GM12872 (cell line): ENCODE measurements at regions not wholly inside any gene's neighbourhood (a gene's known extent, or its start where the extent isn't known, plus 50 kb on each side); places are given as distances from the start of the nearest gene placed in this dataset.

Experiments
- TF ChIP-seq, protein P1 (sequence below): IDR thresholded peaks from 3 replicates; pipeline ENCODE4 v1.5.1; 2011; ENCODE audit warnings: low read depth, mild to moderate bottlenecking, low read length, moderate library complexity; ENCODE audit not compliant: insufficient read depth

DNA sequence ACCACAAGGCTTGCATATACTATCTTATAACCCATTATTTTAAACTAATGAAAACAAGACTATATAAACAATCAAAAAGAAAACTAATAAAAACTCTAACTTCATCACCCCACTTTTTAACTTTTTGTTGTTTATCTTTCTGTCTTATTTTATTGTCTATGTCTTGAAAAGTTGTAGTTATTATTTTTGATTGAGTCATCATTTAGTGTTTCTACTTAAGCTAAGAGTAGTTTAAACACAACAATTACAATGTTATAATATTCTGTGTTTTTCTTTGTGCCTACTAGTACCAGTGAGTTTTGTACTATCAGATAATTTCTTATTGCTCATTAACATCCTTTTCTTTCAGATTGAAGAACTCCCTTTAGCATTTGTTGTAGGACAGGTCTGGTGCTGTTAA lies 318.7 kb upstream of the ATP5MC3 start:
- TF ChIP-seq, protein P1, sequence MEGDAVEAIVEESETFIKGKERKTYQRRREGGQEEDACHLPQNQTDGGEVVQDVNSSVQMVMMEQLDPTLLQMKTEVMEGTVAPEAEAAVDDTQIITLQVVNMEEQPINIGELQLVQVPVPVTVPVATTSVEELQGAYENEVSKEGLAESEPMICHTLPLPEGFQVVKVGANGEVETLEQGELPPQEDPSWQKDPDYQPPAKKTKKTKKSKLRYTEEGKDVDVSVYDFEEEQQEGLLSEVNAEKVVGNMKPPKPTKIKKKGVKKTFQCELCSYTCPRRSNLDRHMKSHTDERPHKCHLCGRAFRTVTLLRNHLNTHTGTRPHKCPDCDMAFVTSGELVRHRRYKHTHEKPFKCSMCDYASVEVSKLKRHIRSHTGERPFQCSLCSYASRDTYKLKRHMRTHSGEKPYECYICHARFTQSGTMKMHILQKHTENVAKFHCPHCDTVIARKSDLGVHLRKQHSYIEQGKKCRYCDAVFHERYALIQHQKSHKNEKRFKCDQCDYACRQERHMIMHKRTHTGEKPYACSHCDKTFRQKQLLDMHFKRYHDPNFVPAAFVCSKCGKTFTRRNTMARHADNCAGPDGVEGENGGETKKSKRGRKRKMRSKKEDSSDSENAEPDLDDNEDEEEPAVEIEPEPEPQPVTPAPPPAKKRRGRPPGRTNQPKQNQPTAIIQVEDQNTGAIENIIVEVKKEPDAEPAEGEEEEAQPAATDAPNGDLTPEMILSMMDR, result no peak

DNA sequence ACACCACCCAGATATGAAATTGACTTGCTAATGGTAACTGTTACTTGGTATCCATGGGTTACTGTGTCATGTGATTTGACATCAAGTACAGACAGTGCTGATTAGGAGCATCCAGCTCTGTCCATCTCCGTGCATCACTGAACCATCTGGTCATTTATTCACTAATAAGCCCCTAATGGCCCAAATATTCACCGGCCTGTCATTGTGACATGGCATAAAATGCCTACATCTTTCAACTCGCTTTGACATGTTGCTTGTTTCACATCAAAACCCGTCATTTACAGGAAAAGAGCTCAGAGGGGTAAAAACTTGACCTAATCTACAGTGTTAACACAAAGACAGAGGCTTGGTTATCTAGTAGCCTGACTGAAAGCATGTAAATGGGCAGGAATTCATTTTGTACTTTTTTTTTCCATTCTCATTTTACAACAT lies 308.9 kb upstream of the ATP5MC3 start:
- TF ChIP-seq, protein P1, result no peak

DNA sequence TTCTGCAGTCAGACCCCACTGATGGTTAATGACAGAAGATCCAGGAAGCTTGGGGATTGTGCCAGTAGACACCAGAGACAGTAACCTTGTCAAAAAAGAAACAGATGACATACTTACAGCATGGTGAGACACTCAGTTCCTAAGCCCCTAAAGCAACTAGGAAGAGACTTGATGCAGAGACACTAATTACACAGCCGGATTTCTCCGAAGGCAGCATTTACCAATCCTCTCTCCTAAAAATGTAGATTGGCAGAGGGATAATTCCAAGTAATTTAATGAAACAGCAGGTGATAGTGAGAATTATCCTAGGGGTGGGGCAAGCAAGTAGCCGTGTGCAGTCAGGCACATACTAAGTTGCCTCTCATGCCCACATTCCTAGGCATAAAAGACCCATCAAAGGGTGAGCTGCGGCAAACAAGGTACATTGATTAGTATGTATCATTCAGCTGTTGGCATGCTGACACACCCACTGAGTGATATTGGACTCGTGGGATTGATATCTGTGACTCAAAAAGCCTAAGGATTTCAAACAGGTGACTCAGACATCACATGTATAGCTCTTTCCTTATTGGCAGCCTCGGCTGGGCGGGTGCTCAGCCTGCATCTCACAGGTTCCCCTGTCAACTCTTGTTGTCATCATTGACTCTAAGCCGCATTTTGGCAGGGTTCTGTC lies 296.7 kb upstream of the ATP5MC3 start:
- TF ChIP-seq, protein P1, result no peak

DNA sequence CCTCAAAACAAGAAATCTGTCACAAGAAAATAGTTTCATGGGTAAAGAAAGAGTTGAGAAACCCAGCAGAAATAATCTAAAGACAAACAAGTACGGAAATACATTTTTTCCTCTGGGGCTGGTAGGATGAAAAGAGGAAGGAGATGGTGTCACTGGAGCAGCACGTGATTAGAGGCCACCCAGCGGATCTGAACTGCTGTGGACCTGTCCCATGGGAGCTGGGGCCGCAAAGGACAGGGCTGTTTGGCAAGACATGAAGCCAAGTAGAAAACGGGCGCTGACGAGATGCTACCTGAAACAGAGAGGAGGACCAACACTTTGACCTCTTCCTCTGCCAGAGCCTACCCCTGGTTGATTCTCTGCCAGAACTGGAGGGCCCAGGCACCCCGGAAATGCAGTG lies 295.4 kb upstream of the ATP5MC3 start:
- TF ChIP-seq, protein P1, result no peak

DNA sequence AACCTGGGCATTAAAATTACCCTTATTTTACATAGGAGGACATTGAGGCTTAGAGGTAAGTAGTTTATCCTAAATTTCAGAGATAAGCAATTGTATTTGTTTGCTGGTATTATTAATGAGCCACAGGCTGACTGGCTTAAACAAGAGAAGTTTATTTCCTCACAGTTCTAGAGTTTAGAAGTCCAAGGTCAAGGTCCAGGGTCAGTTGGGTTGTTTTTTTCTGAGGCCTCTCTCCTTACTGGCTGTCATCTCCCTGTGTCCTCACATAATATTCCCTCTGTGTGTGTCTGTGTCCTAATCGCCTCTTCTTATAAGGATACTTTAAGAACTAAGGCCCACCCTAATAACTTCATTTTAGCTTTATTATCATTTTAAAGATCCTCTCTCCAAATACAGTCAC lies 294.9 kb upstream of the ATP5MC3 start:
- TF ChIP-seq, protein P1, result no peak

DNA sequence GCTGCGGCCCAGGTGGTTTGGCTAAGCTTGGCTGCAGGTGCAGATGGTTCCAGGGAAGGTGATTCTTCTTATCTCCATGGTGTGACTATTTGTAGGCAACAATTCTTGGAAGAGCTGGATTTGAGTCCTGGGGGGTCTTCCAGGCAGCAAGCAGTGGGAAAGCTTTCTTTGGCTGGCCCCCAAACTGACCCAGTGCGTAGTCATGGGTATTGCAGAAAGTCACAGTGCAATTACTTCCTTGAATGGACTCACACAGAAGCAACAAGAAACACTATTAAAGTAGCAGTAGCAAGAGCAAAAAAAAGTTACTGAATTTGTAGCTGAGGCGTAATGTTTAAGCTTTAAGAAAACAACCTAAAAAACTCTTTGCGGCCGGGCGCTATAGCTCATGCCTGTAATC lies 293.6 kb upstream of the ATP5MC3 start:
- TF ChIP-seq, protein P1, result no peak

DNA sequence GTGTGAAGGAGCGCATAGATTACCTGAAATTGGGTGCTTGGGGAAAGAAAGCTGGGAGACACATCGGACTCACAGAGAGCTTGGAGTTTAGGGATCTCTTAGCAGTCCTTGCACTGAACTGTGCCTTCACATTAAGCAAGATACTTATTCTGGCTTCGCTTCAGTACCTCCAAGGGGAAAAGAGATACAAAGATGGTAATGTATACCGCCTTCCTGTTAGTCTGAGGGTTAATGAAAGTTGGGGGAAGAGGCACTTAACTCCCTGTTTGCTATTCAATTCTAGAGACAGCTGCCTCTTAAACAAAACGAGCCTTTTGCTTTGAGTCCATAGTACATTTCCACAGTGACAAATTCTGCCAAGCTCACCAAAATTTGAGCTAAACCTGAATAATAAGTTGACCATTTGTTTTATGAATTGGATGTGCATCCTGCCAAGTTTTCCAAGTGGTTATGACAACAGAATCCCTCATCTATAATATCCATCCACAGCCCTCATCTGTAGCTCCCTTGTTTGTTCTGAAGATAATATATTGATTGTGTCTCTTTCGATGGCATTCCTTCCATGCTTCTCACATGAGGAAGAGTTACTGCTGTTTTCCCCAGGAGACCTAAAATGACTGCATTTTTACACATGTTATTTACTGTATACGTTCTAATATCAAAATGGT lies 287.1 kb upstream of the ATP5MC3 start:
- TF ChIP-seq, protein P1, result no peak
